ENCODE measurements at regions not wholly inside any gene's neighbourhood (a gene's known extent, or its start where the extent isn't known, plus 50 kb on each side); places are given as distances from the start of the nearest gene placed in this dataset.

GRCh38 chr4:59983852-59984251, 1216.3 kb upstream of the ADGRL3 start:
- H3K4me1 ChIP-seq (ENCODE audit: control insufficient read depth, insufficient read depth, low read length, poor library complexity, severe bottlenecking) = no peaks in the 10 kb centered on the region
- H3K9me3 Mint-ChIP-seq = peaks cover 0 to 36% (median 5%) of the 10 kb centered on the region in 7 donors
- no peaks in the 10 kb centered on the region for H3K27me3 Mint-ChIP-seq
- no peak overlapping the region for H3K4me3 Mint-ChIP-seq
- no peaks in the 10 kb centered on the region for H3K9me3 ChIP-seq (ENCODE audit: control insufficient read depth in 2 of 2, low read length in 2 of 2)
- no peak overlapping the region for H3K4me3 ChIP-seq (ENCODE audit: low read depth, low read length)
- no peak for ATAC-seq (ENCODE audit: low read depth in 2 of 2)
- DNase-seq = no peak
- no peaks in the 10 kb centered on the region for H3K36me3 Mint-ChIP-seq
- no peaks in the 10 kb centered on the region for H3K27me3 ChIP-seq (ENCODE audit: control insufficient read depth, insufficient read depth, low read length)
- H3K4me1 Mint-ChIP-seq = no peaks in the 10 kb centered on the region
- H3K36me3 ChIP-seq (ENCODE audit: control insufficient read depth, insufficient read depth, low read length) = no peaks in the 10 kb centered on the region
- H3K27ac ChIP-seq (ENCODE audit: insufficient read depth, low read length, poor library complexity, severe bottlenecking) = no peak overlapping the region
- no peak overlapping the region for H3K27ac Mint-ChIP-seq

GRCh38 chr4:59987289-59987688, 1212.8 kb upstream of the ADGRL3 start:
- ATAC-seq (ENCODE audit: low read depth in 2 of 2) (no peak), DNase-seq (no peak)
- no peak overlapping the region for H3K27ac Mint-ChIP-seq
- Histone ChIP-seq H3K36me3 (ENCODE audit: control insufficient read depth, insufficient read depth, low read length) (no peaks in the 10 kb centered on the region), H3K4me3 (ENCODE audit: low read depth, low read length) (no peak overlapping the region), H3K27ac (ENCODE audit: insufficient read depth, low read length, poor library complexity, severe bottlenecking) (no peak overlapping the region), H3K9me3 (ENCODE audit: control insufficient read depth in 2 of 2, low read length in 2 of 2) (no peaks in the 10 kb centered on the region), H3K27me3 (ENCODE audit: control insufficient read depth, insufficient read depth, low read length) (no peaks in the 10 kb centered on the region), H3K4me1 (ENCODE audit: control insufficient read depth, insufficient read depth, low read length, poor library complexity, severe bottlenecking) (no peaks in the 10 kb centered on the region)
- H3K4me3 Mint-ChIP-seq = no peak overlapping the region
- H3K36me3 Mint-ChIP-seq = no peaks in the 10 kb centered on the region
- H3K27me3 Mint-ChIP-seq = no peaks in the 10 kb centered on the region
- no peaks in the 10 kb centered on the region for H3K4me1 Mint-ChIP-seq
- peaks cover 0 to 36% (median 4%) of the 10 kb centered on the region in 7 donors for H3K9me3 Mint-ChIP-seq

DNA sequence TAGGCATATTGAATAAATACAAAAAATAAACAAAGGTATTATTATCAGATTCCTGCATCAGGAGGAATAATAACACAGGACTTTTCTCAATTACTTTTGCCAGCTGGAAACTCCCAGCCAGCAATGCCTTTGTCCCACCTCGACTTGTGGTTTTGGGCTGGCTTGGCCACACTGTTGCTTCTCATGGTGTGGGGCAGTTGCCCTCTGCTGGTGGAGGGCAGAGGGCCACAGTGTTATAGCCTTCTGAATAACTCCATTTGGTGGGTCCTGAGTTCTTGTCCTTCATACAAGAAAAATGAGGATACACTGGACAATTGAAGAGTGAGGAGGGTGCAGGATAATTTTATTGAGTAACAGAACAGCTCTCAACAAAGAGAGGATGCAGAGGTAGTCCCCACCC, 1206.0 kb upstream of the ADGRL3 start:
- H3K4me3 ChIP-seq (ENCODE audit: low read depth, low read length) = no peak overlapping the region
- H3K36me3 Mint-ChIP-seq = no peaks in the 10 kb centered on the region
- no peaks in the 10 kb centered on the region for H3K36me3 ChIP-seq (ENCODE audit: control insufficient read depth, insufficient read depth, low read length)
- H3K27me3 Mint-ChIP-seq = no peaks in the 10 kb centered on the region
- no peaks in the 10 kb centered on the region for H3K4me1 Mint-ChIP-seq
- DNase-seq = no peak
- H3K27me3 ChIP-seq (ENCODE audit: control insufficient read depth, insufficient read depth, low read length) = no peaks in the 10 kb centered on the region
- no peak overlapping the region for H3K4me3 Mint-ChIP-seq
- H3K27ac Mint-ChIP-seq = no peak overlapping the region
- no peaks in the 10 kb centered on the region for H3K4me1 ChIP-seq (ENCODE audit: control insufficient read depth, insufficient read depth, low read length, poor library complexity, severe bottlenecking)
- no peak for ATAC-seq (ENCODE audit: low read depth in 2 of 2)
- no peak overlapping the region for H3K27ac ChIP-seq (ENCODE audit: insufficient read depth, low read length, poor library complexity, severe bottlenecking)
- H3K9me3 Mint-ChIP-seq = peaks cover 0 to 22% (median 6%) of the 10 kb centered on the region in 7 donors
- H3K9me3 ChIP-seq (ENCODE audit: control insufficient read depth in 2 of 2, low read length in 2 of 2) = peaks cover 0 to 7% of the 10 kb centered on the region in 2 experiments

DNA sequence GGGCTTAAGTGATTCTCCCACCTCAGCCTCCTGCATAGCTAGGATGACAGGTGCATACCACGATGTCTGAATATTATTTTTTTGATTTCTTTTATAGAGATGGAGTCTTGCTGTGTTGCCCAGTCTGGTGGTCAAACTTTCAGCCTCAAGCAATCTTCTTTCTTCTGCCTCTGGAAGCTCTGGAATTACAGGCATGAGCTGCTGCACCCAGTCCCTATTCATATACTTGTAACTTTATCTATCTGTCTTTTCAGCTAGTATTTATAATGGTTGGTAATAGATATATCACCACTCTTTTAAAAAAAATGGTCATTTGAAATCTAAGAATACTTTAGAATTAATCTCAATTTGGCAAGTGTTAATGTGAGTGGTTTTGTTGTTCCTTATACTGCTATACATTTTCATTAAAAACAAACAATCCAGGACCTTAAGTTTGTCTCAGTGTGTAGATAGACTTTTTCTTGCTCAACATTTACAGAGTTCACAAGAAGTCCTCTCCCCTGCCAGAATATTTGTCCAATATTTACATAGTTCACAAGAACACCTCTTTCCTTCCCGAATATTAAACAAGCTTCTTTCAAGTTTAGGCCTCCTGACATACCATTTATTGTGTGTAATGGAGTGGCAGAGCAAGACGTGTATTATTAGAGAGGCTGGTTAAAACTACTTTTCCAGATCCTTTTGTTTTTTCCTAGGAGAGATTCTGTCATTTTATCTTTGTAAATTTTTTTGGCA, 1197.4 kb upstream of the ADGRL3 start:
- Histone ChIP-seq H3K9me3 (ENCODE audit: control insufficient read depth in 2 of 2, low read length in 2 of 2) (peaks cover 0 to 10% of the 10 kb centered on the region in 2 experiments), H3K36me3 (ENCODE audit: control insufficient read depth, insufficient read depth, low read length) (no peaks in the 10 kb centered on the region), H3K4me3 (ENCODE audit: low read depth, low read length) (no peak overlapping the region), H3K4me1 (ENCODE audit: control insufficient read depth, insufficient read depth, low read length, poor library complexity, severe bottlenecking) (no peaks in the 10 kb centered on the region), H3K27me3 (ENCODE audit: control insufficient read depth, insufficient read depth, low read length) (no peaks in the 10 kb centered on the region), H3K27ac (ENCODE audit: insufficient read depth, low read length, poor library complexity, severe bottlenecking) (no peak overlapping the region)
- no peak overlapping the region for H3K27ac Mint-ChIP-seq
- no peaks in the 10 kb centered on the region for H3K27me3 Mint-ChIP-seq
- ATAC-seq (ENCODE audit: low read depth in 2 of 2) (no peak), DNase-seq (no peak)
- no peak overlapping the region for H3K4me3 Mint-ChIP-seq
- no peaks in the 10 kb centered on the region for H3K4me1 Mint-ChIP-seq
- peaks cover 4 to 25% (median 7%) of the 10 kb centered on the region in 7 donors for H3K9me3 Mint-ChIP-seq
- no peaks in the 10 kb centered on the region for H3K36me3 Mint-ChIP-seq

DNA sequence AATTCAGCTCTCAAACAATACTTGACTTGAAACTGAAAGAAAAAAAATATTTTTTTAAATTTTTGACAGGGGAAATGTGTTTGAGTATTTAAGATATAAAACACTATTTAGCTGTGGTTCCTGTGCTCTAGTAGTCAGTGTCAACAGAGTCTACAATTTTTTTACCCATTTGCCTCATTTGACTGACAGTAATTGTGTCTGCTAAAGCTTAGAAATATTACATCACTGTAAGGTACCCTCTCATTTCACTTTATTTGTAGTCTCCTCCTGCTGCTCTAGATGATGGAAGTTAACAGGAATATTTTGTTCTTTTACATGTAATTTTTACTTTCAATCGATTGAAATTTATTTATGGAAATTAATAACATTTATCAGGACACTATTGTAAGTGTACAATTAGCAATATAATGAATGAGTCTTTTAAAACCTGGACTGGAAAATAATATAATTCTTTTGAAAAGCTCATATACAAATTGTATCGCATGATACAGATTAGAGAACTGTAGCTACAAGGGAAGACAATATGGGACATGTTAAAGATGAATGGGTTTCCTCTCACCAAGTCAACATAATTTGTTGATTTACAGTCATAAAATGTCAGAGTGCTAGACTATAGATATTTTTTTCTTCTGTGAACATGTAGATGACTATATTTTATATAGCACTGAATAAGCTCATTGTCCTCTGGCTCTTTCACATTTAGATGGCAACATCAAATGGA, 1186.5 kb upstream of the ADGRL3 start:
- peaks cover 1 to 22% (median 8%) of the 10 kb centered on the region in 7 donors for H3K9me3 Mint-ChIP-seq
- Histone ChIP-seq H3K4me1 (ENCODE audit: control insufficient read depth, insufficient read depth, low read length, poor library complexity, severe bottlenecking) (no peaks in the 10 kb centered on the region), H3K27ac (ENCODE audit: insufficient read depth, low read length, poor library complexity, severe bottlenecking) (no peak overlapping the region), H3K4me3 (ENCODE audit: low read depth, low read length) (no peak overlapping the region), H3K36me3 (ENCODE audit: control insufficient read depth, insufficient read depth, low read length) (no peaks in the 10 kb centered on the region), H3K9me3 (ENCODE audit: control insufficient read depth in 2 of 2, low read length in 2 of 2) (peaks cover 0 to 7% of the 10 kb centered on the region in 2 experiments), H3K27me3 (ENCODE audit: control insufficient read depth, insufficient read depth, low read length) (no peaks in the 10 kb centered on the region)
- no peaks in the 10 kb centered on the region for H3K36me3 Mint-ChIP-seq
- no peaks in the 10 kb centered on the region for H3K27me3 Mint-ChIP-seq
- H3K4me1 Mint-ChIP-seq = no peaks in the 10 kb centered on the region
- no peak overlapping the region for H3K27ac Mint-ChIP-seq
- ATAC-seq (ENCODE audit: low read depth in 2 of 2) (no peak), DNase-seq (no peak)
- no peak overlapping the region for H3K4me3 Mint-ChIP-seq

GRCh38 chr4:60016971-60017370, 1183.2 kb upstream of the ADGRL3 start:
- no peaks in the 10 kb centered on the region for H3K36me3 Mint-ChIP-seq
- no peaks in the 10 kb centered on the region for H3K36me3 ChIP-seq (ENCODE audit: control insufficient read depth, insufficient read depth, low read length)
- peaks cover 0 to 20% (median 3%) of the 10 kb centered on the region in 7 donors for H3K9me3 Mint-ChIP-seq
- no peaks in the 10 kb centered on the region for H3K4me1 ChIP-seq (ENCODE audit: control insufficient read depth, insufficient read depth, low read length, poor library complexity, severe bottlenecking)
- H3K9me3 ChIP-seq (ENCODE audit: control insufficient read depth in 2 of 2, low read length in 2 of 2) = peaks cover 4 to 6% of the 10 kb centered on the region in 2 experiments
- H3K27me3 Mint-ChIP-seq = no peaks in the 10 kb centered on the region
- no peak for DNase-seq
- no peak overlapping the region for H3K27ac ChIP-seq (ENCODE audit: insufficient read depth, low read length, poor library complexity, severe bottlenecking)
- no peaks in the 10 kb centered on the region for H3K4me1 Mint-ChIP-seq
- no peak overlapping the region for H3K27ac Mint-ChIP-seq
- H3K27me3 ChIP-seq (ENCODE audit: control insufficient read depth, insufficient read depth, low read length) = no peaks in the 10 kb centered on the region
- H3K4me3 ChIP-seq (ENCODE audit: low read depth, low read length) = no peak overlapping the region
- H3K4me3 Mint-ChIP-seq = no peak overlapping the region
- ATAC-seq (ENCODE audit: low read depth in 2 of 2) = no peak

DNA sequence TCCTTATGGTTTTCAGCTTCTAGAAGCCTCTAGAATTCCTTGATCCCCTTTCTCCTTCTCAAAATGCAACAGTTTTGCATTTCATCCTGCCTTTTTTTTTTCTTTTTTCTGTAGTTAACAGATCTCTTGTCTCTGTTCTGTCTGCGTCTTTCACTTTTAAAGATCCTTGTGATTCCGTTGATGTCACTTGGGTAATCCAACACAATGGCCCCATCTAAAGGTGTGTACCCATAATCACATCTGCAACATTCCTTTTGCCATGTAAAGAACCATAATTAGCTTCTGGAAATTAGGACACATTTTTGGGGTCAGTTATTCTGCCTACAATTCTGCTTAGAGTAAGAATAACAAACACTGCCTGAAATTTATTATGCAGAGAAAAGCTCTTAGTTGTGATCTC, 1180.9 kb upstream of the ADGRL3 start:
- H3K4me3 Mint-ChIP-seq = no peak overlapping the region
- no peaks in the 10 kb centered on the region for H3K4me1 ChIP-seq (ENCODE audit: control insufficient read depth, insufficient read depth, low read length, poor library complexity, severe bottlenecking)
- no peak overlapping the region for H3K4me3 ChIP-seq (ENCODE audit: low read depth, low read length)
- H3K27ac Mint-ChIP-seq = no peak overlapping the region
- no peak overlapping the region for H3K27ac ChIP-seq (ENCODE audit: insufficient read depth, low read length, poor library complexity, severe bottlenecking)
- no peaks in the 10 kb centered on the region for H3K36me3 ChIP-seq (ENCODE audit: control insufficient read depth, insufficient read depth, low read length)
- peaks cover 0 to 14% (median 3%) of the 10 kb centered on the region in 7 donors for H3K9me3 Mint-ChIP-seq
- DNase-seq (no peak), ATAC-seq (ENCODE audit: low read depth in 2 of 2) (no peak)
- H3K27me3 ChIP-seq (ENCODE audit: control insufficient read depth, insufficient read depth, low read length) = no peaks in the 10 kb centered on the region
- H3K9me3 ChIP-seq (ENCODE audit: control insufficient read depth in 2 of 2, low read length in 2 of 2) = peaks cover 4 to 6% of the 10 kb centered on the region in 2 experiments
- H3K36me3 Mint-ChIP-seq = no peaks in the 10 kb centered on the region
- no peaks in the 10 kb centered on the region for H3K27me3 Mint-ChIP-seq
- no peaks in the 10 kb centered on the region for H3K4me1 Mint-ChIP-seq

DNA sequence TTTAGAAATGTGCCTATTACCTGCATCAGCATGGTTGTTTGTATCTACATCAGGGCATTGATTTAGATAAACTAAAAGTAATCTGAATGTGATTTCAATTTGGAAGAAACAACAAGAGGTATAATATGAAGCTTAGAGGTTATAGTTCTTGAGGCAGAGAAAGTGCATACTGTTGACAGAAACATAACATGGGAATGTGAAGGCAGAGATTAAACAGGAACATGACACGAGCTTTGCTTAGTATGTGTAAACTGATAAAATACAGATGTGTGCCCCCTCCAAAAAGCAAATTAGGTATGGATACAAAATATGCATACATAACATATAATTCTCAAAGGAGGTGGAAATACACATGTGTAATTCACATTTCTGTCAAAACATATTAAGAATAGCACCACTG, 1180.2 kb upstream of the ADGRL3 start:
- no peak overlapping the region for H3K4me3 ChIP-seq (ENCODE audit: low read depth, low read length)
- H3K9me3 ChIP-seq (ENCODE audit: control insufficient read depth in 2 of 2, low read length in 2 of 2) = peaks cover 4 to 6% of the 10 kb centered on the region in 2 experiments
- no peaks in the 10 kb centered on the region for H3K36me3 Mint-ChIP-seq
- no peak overlapping the region for H3K27ac Mint-ChIP-seq
- ATAC-seq (ENCODE audit: low read depth in 2 of 2) (no peak), DNase-seq (no peak)
- no peaks in the 10 kb centered on the region for H3K4me1 ChIP-seq (ENCODE audit: control insufficient read depth, insufficient read depth, low read length, poor library complexity, severe bottlenecking)
- peaks cover 3% of the 10 kb centered on the region for H3K27me3 Mint-ChIP-seq
- no peaks in the 10 kb centered on the region for H3K4me1 Mint-ChIP-seq
- H3K27me3 ChIP-seq (ENCODE audit: control insufficient read depth, insufficient read depth, low read length) = no peaks in the 10 kb centered on the region
- H3K36me3 ChIP-seq (ENCODE audit: control insufficient read depth, insufficient read depth, low read length) = no peaks in the 10 kb centered on the region
- H3K9me3 Mint-ChIP-seq = peaks cover 0 to 9% (median 2%) of the 10 kb centered on the region in 7 donors
- no peak overlapping the region for H3K27ac ChIP-seq (ENCODE audit: insufficient read depth, low read length, poor library complexity, severe bottlenecking)
- H3K4me3 Mint-ChIP-seq = no peak overlapping the region
